Adrenal gland (tissue), 5 donors: ENCODE measurements at regions not wholly inside any gene's neighbourhood (a gene's known extent, or its start where the extent isn't known, plus 50 kb on each side); places are given as distances from the start of the nearest gene placed in this dataset.

Experiments
- CTCF ChIP-seq, 6 experiments: fragments of 450-650 bp in 4 of 6; fragments of 200-600 bp in 2 of 6; sonication (generic) in 1 of 6; IDR thresholded peaks; 1 replicate in 5 of 6; 2 replicates in 1 of 6; pipeline versions ENCODE4 v1.5.1 to v1.8.0; 2016 to 2021; ENCODE audit warnings: antibody characterized with exemption in 6 of 6, mild to moderate bottlenecking in 2 of 6, moderate library complexity in 1 of 6
- POLR2A ChIP-seq, 2 donors: fragments of 450-650 bp; IDR thresholded peaks; one replicate each; pipeline ENCODE4 v1.6.1; 2017; ENCODE audit warnings: antibody characterized with exemption in 2 of 2, mild to moderate bottlenecking in 2 of 2, moderate library complexity in 1 of 2
- donor health status: DM: no; HTN: no; CAD: no.

GRCh38 chr6:119986934-119987549 lies 637.5 kb upstream of the MAN1A1 start:
- TF ChIP-seq CTCF (IDR thresholded peaks at IDR 0.05) = no peak
- TF ChIP-seq POLR2A (IDR thresholded peaks at IDR 0.05) = no peak
